ENCODE measurements at regions not wholly inside any gene's neighbourhood (a gene's known extent, or its start where the extent isn't known, plus 50 kb on each side); places are given as distances from the start of the nearest gene placed in this dataset.
"Not testable (repeated sequence)": the region's sequence is repeated elsewhere in the genome, so short reads cannot be mapped to it uniquely, and the experiment has no call there.

GRCh38 chr11:24171869-24172268, 325.0 kb upstream of the LUZP2 start:
- TF ChIP-seq BACH2 (CRISPR knock-in tag; IDR thresholded peaks at IDR 0.05; ENCODE audit: borderline replicate concordance) (no peak), ZNF8 (CRISPR knock-in tag; IDR thresholded peaks at IDR 0.05) (no peak), TCF4 (CRISPR knock-in tag; IDR thresholded peaks at IDR 0.05; ENCODE audit: borderline replicate concordance) (no peak), ZFP3 (CRISPR knock-in tag; IDR thresholded peaks at IDR 0.05) (no peak), PPARA (CRISPR knock-in tag; IDR thresholded peaks at IDR 0.05; ENCODE audit: borderline replicate concordance) (no peak), ZC3H10 (CRISPR knock-in tag; IDR thresholded peaks at IDR 0.05) (no peak), ZNF565 (CRISPR knock-in tag; conservative IDR thresholded peaks at IDR 0.05; ENCODE audit: low read depth) (no peak), CREB5 (CRISPR knock-in tag; IDR thresholded peaks at IDR 0.05; ENCODE audit: low read depth) (no peak), CSDC2 (CRISPR knock-in tag; IDR thresholded peaks at IDR 0.05) (no peak), PATZ1 (CRISPR knock-in tag; IDR thresholded peaks at IDR 0.05; ENCODE audit: borderline replicate concordance) (no peak)
- no peak for ATAC-seq

GRCh38 chr11:24181395-24182047, 315.3 kb upstream of the LUZP2 start:
- TF ChIP-seq TOX (CRISPR knock-in tag; IDR thresholded peaks at IDR 0.05; ENCODE audit: borderline replicate concordance) (no peak), BACH2 (CRISPR knock-in tag; IDR thresholded peaks at IDR 0.05; ENCODE audit: borderline replicate concordance) (no peak), ZNF565 (CRISPR knock-in tag; conservative IDR thresholded peaks at IDR 0.05; ENCODE audit: low read depth) (no peak), GLIS3 (CRISPR knock-in tag; IDR thresholded peaks at IDR 0.05) (no peak), SNAI2 (CRISPR knock-in tag; IDR thresholded peaks at IDR 0.05) (no peak), ZNF70 (CRISPR knock-in tag; IDR thresholded peaks at IDR 0.05) (no peak), ESRRG (CRISPR knock-in tag; IDR thresholded peaks at IDR 0.05) (no peak), ARNTL (CRISPR knock-in tag; IDR thresholded peaks at IDR 0.05; ENCODE audit: borderline replicate concordance, low read depth) (no peak), ISL1 (CRISPR knock-in tag; IDR thresholded peaks at IDR 0.05) (no peak), ZNF8 (CRISPR knock-in tag; IDR thresholded peaks at IDR 0.05) (no peak), TSHZ2 (CRISPR knock-in tag; IDR thresholded peaks at IDR 0.05) (no peak), CSDC2 (CRISPR knock-in tag; IDR thresholded peaks at IDR 0.05) (no peak), ZFP30 (CRISPR knock-in tag; IDR thresholded peaks at IDR 0.05) (no peak)
- no peak for ATAC-seq

GRCh38 chr11:24185535-24185934, 311.3 kb upstream of the LUZP2 start:
- not testable (repeated sequence) for ATAC-seq

GRCh38 chr11:24196733-24197132, 300.1 kb upstream of the LUZP2 start:
- ATAC-seq: no peak
- TF ChIP-seq CSRNP3 (CRISPR knock-in tag; IDR thresholded peaks at IDR 0.05) (no peak), ARNTL (CRISPR knock-in tag; IDR thresholded peaks at IDR 0.05; ENCODE audit: borderline replicate concordance, low read depth) (no peak)

GRCh38 chr11:24198481-24198880, 298.4 kb upstream of the LUZP2 start:
- ATAC-seq: no peak
- TF ChIP-seq ZC3H10 (CRISPR knock-in tag; IDR thresholded peaks at IDR 0.05): no peak
- no peak for TF ChIP-seq ARNTL (CRISPR knock-in tag; IDR thresholded peaks at IDR 0.05; ENCODE audit: borderline replicate concordance, low read depth)
- no peak for TF ChIP-seq TCF4 (CRISPR knock-in tag; IDR thresholded peaks at IDR 0.05; ENCODE audit: borderline replicate concordance)
- TF ChIP-seq ZNF565 (CRISPR knock-in tag; conservative IDR thresholded peaks at IDR 0.05; ENCODE audit: low read depth): no peak
- TF ChIP-seq OSR1 (CRISPR knock-in tag; IDR thresholded peaks at IDR 0.05): no peak
- no peak for TF ChIP-seq CSRNP3 (CRISPR knock-in tag; IDR thresholded peaks at IDR 0.05)
- no peak for TF ChIP-seq POU6F1 (CRISPR knock-in tag; IDR thresholded peaks at IDR 0.05; ENCODE audit: borderline replicate concordance, low read depth)
- no peak for TF ChIP-seq RARB (CRISPR knock-in tag; IDR thresholded peaks at IDR 0.05)
- no peak for TF ChIP-seq ISL1 (CRISPR knock-in tag; IDR thresholded peaks at IDR 0.05)
- no peak for TF ChIP-seq PPARA (CRISPR knock-in tag; IDR thresholded peaks at IDR 0.05; ENCODE audit: borderline replicate concordance)
- TF ChIP-seq ESRRG (CRISPR knock-in tag; IDR thresholded peaks at IDR 0.05): no peak
